Stimulated activated CD4-positive, alpha-beta T cell treated with anti-CD3 and anti-CD28 coated beads, Interleukin-1b, Interleukin-23, amount 100 ng/mL, for 4 hours (primary cell): ENCODE measurements at regions not wholly inside any gene's neighbourhood (a gene's known extent, or its start where the extent isn't known, plus 50 kb on each side); places are given as distances from the start of the nearest gene placed in this dataset.
A peak's percentile ranks its signal among the peaks of the same experiment; 100 is the strongest.

Experiments
- DNase-seq, 2 donors: peaks; one replicate each; pipeline ENCODE4 v3.0.0-alpha.2; 2020; ENCODE audit warnings: low read depth in 2 of 2

DNA sequence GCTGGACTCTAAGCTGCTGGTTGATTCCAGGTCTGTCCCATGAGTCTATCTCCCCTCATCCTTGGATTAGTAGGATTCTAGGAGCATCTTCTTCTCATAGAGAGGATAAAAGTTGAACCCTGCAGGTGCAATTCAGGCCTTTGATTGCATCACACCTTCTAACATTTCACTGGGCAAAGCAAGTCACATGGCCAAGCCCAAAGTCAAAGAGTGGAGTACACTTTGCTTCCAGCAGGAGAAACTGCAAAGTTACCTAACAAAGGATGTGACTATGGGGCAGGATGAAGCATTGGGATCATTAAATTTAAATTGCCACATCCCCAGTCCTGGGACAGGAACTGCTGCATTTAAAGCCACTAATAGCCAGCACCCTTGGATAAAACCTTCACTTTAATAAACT is 51.0 kb upstream of the EGFLAM start:
- no peak for DNase-seq

DNA sequence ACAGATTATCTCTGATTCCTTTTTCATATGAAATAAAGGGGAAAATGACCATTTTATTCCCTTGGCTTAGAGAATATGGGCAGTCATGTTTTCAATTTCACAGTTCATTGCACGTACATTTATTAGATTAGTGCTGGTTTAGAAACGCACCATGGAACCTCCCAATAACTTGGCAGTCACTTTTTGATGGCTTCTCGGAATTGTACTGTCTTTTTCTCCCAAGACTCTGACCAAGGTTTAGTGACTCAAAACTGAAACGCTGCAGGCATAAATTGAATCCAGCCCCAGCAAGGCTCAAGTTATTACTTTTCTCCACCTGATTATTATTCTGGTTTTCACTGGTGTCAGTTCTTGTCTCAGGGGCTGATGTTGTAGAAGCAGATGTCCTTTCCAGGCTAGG is 55.6 kb upstream of the EGFLAM start:
- no peak for DNase-seq

DNA sequence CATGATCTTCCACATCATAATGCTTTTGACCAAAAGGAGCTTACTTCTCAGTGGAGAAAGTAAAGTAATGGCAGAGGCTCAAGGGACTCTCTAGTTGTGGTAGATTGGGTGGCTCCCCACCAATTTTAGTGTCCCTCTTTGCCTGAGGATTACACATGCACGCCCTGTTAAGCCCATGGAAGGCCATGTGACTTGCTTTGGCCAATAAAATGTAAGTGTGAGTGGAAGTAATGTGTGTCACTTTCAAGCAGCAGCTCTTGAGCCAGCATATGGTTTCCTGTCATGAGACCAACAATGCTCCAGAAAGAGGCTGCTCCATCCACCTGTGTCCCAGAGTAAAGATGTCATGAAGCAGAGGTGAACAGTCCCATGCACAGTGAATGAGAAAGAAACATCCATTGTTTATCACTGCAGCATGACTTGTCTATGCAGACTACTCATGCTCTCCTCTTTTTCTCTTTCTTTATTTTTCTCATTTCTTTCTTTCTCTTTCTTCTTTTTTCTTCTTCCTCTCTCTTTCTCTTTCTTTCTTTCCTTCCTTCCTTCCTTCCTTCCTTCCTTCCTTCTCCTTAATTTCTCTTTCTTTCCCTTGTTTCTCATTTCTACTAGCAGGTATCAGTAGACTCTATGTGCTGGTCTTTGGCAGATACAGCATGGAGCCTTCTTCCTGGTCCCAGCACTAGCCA is 57.3 kb upstream of the EGFLAM start:
- no peak for DNase-seq

DNA sequence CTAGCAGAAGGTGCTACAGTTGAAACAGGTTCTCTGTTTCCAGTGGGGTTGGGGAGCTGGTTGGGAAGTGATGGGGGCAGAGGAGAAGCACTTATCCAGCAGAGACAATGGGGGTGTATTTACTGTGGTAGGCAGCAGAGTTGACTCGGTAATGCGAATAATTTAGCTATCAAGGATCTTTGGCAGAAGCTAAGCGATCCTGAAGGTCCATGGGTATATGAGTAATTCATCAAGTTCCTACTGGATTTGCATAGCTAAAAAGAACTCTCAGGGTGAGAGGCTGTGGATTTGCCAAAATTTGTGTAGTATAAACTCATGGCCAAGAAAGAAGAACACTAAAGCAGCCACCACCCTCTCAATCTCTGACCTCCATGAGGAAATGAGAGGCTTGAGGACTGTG is 61.2 kb upstream of the EGFLAM start:
- no peak for DNase-seq

DNA sequence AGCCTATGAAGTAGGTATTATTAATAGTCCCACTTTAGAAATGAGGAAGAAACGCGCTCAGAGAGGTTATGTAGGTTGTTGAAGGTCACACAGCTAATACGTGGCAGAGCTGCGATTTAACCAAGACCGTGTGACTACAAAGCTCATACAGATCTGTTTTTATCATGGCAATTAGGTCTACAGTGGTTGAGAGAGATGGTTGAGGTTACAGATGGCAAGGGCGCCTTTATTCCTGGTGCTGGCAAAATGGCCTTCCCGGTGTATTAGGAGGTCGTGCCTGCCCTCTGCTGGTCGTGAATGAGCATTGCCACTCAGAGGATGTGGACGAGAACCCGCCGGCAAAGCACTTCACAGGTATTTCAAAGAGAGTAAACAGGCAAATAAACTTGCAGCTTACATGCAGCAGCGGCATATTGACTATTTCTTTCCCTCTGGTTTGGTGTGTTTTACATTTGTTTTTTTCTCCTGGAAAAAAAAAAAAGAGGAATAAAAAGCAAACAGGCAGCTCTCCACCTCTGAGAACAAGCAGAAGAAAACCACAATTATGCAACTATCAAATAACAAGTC is 65.3 kb upstream of the EGFLAM start:
- peak; percentile 27 to 53 for DNase-seq

DNA sequence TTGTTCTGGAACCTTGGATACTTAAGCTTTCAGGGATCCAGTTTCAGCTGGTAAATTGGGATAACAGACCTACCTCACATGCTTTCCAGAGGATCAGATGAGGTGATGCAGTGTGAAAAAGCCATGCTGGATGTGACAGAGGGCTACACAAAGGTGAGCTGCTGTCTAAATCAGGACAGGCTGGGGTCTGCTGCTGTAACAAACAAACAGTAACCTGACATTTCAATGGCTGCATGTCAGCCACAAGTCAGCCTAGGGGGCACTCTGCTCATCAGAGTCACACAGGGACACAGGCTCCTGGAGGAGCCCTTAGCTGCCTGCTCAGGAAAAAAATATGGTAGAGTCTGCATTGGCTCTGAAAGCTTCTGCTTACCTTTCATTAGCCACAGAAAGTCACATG is 66.7 kb upstream of the EGFLAM start:
- no peak for DNase-seq

DNA sequence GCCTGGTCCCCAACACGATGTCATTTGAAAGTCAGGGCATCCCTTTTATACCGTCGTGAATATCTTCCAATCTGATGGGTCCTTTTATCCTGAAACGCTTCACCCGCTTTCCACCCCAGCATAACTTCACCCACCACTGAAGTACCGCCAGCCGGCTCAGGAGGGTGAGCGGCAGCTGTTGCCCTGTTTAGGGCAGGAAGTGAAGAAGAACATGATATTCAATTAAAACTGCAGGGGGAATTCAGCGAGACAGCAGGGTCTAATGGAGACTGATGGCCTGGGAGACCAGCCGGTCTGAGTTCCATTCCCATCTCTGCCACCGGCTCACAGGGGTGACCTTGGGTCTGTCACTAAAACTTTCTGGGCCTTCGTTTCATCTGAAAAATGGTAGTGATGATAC is 68.2 kb upstream of the EGFLAM start:
- DNase-seq: no peak

DNA sequence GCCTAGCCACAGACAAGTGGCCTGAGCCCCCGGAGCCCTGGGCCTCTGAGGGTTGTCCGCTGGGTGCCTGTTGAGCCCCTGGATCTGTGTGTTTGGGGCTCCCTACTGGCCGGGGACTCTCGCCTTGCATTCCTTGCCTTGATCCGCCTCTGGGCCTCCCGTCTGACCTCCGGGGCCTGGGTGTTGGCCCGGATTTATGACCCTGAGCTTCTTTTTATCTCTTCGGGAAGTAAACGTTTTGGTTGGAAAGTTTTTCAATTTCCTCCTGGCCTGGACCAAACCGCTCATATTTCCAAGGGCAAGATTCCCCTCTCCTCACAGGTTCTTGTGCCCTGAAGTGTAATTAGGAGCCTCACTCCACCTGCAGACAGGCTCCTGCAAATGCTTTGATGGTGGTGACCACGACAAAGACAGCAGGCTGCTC is 69.3 kb upstream of the EGFLAM start:
- no peak for DNase-seq

DNA sequence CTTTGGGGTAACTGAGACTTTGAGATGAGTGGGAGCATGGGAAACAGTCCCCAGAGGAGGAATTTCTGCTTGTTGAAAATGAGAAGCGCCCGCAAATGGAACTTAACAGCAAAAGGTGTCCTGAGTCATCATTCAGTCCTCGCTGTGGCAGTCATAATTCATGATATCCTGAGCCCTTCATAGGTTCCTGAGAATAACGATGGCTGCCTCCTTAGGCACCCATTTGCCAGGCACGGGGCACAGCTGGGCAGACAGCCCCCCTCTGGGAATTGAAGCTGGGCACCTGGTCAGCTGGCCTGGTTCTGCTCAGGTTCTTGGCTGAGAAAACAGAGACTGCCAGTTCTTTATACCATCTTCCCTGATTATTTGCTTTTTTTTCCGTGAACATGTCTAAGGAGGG is 69.8 kb upstream of the EGFLAM start:
- DNase-seq: no peak

DNA sequence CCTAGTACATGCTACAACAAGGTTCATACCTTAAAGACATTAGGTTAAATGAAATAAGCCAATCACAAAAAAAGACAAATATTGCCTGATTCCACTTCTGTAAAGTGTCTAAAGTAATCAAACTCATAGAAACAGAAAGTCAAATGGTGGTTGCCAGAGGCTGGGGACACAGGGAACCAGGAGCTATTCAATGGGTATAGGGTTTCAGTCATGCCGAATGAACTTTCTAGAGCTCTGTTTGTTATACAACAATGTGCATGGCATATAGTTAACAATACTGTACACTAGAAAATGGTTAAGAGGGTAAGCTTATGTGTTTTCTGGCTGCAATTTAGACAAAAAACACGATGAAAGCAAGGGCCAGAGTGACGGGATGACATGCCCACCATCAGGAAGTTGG is 70.8 kb upstream of the EGFLAM start:
- DNase-seq: no peak

DNA sequence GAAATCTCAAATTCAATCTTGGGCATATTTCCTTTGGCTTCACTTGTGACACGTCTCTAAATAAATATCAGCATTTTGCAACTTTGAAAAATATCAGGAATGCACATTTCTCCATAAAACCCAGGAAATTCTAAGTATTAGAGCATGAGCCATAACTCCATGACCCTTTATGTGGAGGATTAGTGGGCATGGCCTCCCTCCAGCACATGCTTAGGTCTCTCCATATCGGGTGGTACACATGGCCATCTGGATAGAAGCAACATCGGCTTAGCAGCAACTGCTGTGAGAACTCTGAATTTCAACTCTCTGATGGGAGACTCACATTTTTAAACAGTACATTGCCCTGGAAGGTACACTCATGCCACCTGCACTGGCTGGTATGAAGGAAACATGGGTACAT is 73.7 kb upstream of the EGFLAM start:
- no peak for DNase-seq

DNA sequence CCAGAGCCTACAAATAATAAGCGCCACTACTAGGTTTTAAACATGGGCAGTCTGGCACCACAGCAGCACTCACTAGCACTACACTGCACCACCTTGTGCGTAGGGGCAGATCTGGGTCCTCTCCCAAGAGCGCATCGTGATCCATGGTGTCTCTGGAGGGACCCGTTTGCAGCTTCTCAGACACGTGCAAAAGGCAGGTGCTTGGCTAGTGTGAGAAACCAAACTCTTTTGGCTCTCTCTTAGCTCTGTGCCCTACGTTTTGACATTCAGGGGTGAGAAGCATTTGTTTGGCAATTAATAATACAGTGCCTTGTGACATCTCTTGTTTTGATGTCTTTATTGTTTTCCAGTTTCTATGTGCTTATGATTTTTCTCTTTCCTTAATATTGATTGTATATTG is 75.4 kb upstream of the EGFLAM start:
- DNase-seq: no peak

DNA sequence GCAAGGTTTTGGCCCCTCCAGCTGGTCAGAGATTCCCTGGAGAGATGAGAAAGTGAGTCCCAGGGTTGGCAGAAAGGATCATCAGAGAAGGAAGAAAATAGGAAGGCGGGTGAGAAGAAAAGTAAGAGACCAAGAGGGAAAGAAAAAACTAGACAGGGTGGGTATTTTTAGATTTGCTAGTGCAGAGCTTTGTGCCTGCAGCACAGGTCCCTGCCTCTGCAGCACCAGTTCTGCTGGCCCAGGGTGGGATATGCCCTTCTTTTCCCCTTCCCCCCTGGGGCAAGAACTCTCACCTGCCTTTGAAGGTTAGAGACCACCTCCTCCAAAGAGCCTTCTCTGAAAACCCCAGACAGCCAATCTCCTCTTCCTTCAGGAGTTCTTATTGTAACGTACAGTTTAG is 90.3 kb upstream of the EGFLAM start:
- DNase-seq: no peak

DNA sequence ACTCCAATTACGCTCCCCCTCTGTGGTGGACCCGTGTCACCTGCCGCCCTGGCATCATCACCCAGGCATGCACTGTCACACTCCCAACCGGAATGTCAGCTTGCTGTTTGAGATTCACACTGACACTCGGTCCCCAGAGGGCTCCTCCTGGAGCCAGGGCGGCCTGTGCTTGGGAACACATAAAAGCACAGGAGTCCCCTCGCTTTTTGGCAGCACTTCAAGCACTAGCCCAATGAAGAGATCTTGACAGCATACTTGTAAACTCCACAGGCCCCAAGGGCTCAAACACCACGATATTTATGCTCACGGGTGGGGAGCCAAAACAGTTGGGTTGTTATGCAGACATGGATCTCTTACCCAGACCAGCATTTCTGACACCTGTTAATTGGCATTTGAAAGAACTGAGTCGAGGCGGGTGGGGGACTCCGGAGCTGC is 90.8 kb upstream of the EGFLAM start:
- no peak for DNase-seq

DNA sequence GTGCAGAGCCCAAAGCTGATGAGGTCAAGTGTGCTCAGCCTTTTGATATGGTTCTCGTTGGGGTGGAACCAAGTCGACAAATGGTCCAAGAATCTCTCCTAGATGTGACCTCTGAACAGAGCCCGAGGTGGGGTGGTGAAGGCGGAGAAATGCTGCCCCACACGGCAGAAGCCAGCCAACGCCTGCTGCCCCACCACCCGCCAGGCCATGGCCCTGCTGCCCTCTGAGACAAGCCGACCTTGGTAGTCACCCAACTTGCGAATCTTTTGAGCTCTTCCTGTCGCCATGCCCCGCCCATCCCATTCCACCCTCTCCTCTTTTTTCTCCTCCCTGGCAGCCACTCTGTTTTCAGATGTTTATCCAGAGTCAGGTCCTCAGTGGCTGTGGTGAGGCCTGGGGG is 91.5 kb upstream of the EGFLAM start:
- no peak for DNase-seq

DNA sequence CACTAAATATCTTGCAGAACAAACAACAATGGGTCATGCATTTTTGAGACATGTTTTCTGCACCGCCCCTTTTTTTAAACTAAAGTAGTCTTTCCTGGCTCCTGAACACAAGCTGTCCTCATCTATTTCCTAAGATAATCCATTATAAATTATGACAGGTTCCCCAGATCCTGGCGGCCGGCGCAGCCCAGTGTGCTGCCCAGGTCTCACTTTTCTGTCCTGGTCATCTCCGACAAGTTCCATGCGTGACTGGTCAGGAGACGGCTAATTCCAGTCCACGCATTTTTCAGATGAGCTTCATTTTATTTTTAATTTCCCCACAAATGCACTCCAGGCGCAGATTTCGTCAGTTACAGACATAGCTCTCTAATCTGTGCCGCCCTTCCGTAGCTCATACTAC is 92.9 kb upstream of the EGFLAM start:
- no peak for DNase-seq

DNA sequence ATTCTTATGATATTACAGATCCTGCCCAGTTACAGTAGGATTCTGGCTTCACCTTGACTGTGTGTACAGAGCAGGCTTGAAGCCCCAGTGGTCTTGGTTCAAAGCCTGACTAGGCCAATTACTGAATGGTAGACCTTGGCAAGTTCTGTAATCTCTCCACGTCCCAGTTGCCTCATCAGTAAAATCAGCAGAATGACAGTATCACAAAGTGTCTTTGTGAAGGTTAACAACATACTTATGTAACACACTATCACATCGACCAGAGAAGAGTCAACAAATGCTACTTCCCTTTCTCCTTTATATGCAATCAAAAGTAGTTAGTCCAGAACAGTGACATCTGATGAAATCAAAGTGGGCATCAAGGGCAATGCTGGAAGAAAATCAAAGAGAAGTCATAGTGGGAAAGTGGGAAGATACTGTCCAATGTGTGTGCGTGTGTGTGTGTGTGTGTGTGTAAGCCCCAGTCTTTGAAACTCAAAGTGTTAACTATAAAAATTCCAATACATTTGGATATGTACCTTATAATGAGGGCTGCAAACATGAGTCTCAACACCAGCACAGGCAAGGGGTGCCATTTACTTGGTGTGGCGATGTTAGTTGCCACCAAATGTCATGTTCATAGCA is 93.5 kb upstream of the EGFLAM start:
- no peak for DNase-seq

DNA sequence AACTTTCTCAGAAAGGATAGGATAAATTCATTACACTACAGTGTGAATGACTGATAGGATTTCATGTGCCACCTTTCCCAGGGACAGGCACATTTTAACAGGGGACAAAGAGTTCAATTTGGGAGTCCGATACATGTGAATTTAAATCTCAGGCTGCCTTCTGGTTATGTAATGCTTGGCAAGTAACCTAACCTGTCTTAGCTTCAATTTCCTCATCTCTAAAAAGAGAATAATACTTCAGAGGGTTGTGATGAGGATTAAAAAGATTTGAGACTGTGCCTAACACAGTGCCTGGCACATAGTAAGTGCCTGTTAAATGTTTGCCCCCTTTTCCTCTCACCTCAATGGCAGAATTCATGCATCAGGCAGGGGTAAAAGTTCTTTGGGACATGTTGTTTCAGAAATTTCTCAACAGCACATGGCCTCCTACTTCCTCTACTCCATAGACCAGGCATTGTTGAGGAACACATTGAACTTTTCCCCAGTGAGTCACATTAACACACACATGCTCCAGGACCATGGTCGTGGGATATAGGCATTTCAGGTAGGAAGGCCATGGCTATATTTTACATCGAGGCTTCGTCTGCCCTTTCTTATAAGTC is 94.6 kb upstream of the EGFLAM start:
- no peak for DNase-seq

DNA sequence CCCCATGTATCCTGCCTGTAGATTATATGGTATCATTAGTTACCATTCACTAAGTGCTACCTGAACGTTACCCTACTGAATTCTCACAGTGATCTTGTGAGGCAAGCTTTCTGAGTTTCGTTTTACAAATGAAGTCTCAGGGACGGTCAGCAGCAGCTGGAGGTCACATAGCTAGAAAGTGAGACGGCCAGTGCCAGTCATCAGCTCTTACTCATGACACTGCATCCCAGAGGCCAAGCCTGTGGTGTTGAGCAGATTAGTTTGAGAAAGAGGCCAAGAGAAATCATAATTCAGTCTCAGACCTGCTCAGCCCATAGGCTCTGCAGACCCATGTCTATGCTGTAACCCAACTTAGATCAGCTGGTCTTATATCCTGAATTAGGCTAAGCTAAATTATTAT is 95.7 kb upstream of the EGFLAM start:
- no peak for DNase-seq

DNA sequence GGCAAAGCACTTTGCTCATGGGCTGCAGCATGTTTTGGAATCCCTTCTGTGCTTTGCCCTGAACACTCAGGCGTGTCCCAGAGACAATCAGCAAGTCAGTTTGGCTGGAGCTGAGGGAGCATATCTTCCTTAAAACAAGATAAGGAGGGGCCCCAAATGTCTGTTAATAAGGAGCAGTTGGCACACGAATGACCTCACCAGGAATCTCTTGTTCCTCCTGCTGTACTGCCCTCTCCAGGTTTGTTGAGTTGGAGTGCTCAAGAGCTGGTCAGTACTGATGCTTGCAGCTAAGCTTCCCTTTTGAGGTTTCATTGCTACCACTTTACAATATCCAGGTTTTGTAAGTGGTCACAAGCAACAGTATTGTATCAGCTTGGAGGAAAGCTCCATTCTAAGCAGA is 101.3 kb upstream of the EGFLAM start:
- DNase-seq: no peak

DNA sequence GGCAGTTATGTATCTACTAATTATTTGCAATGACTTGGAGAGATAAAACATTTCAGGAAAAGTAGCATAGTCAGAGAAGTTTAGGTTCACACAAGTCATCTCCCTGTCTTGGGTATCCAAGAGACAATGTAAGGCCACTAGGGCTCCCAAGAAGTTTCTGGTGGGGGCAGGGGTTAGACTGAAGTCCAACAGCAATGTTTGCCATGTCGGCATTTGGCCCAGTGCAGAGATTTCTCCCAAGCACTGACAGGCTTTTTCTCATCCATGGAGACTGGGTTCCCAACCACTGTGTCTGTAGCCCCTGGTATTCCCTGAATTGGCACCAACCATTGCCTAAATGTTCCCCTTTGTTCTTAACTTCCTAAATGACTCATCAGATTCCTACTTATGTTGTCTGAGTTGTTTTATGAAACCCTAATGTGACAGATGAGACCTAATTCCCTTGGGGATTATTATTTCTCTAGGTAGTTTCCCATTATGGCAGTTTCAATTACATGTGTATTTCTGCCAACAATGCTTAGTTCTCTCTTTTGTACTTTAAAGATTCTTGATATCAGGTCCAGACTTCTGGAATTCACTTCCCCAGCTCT is 103.6 kb upstream of the EGFLAM start:
- DNase-seq: no peak

DNA sequence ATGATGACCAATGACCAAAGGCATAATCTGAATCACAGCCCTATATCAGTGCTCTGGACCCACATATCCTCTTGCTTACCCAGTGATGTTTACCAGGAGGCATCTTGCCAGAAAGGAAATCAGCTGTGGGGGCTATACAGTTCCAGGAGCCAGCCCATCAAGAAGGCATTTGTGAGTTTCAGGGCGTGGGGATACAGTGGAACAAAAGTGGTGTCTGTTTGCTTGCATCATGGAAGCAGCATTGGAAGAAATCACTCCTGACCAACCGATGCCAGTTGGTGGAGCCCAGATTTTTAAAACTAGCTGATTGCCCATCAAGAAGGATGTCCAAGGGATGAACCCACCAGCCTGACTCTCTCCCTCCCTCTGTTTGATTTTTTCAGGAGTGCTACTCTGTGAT is 106.5 kb upstream of the EGFLAM start:
- DNase-seq: no peak

DNA sequence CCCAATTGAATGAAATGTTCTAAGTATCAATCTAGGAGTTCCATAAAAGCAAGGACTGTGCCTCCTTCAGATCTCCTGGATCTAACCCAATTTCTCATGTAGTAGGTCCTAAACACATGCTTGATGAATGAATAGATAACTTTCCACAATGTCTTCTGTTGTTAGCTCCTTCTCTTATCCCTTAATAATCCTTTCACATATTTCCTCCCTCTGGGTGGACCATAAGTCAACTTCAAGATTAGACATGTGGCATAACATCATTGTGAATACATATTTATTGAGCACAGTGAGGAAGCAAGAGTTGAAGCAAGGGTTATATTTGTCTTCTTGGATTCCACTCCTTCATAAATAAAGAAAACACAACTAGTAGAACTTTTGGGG is 108.6 kb upstream of the EGFLAM start:
- no peak for DNase-seq
